SK-N-MC (cell line): ENCODE measurements at regions not wholly inside any gene's neighbourhood (a gene's known extent, or its start where the extent isn't known, plus 50 kb on each side); places are given as distances from the start of the nearest gene placed in this dataset.

Source experiments
- EZH2 ChIP-seq: fragments of 200-600 bp; sonication (generic); IDR thresholded peaks from one replicate; pipeline ENCODE4 v1.6.1; 2017; ENCODE audit warnings: antibody characterized with exemption
- FOXP2 ChIP-seq: optimal IDR thresholded peaks from 2 replicates; pipeline ENCODE3; 2011; ENCODE audit warnings: mild to moderate bottlenecking, moderate library complexity; ENCODE audit not compliant: insufficient read depth; ENCODE audit errors: extremely low read length, control extremely low read depth
- POLR2AphosphoS5 ChIP-seq: IDR thresholded peaks from 2 replicates; pipeline ENCODE4 v1.6.1; 2012; ENCODE audit warnings: mild to moderate bottlenecking, low read depth, low read length, borderline replicate concordance

DNA sequence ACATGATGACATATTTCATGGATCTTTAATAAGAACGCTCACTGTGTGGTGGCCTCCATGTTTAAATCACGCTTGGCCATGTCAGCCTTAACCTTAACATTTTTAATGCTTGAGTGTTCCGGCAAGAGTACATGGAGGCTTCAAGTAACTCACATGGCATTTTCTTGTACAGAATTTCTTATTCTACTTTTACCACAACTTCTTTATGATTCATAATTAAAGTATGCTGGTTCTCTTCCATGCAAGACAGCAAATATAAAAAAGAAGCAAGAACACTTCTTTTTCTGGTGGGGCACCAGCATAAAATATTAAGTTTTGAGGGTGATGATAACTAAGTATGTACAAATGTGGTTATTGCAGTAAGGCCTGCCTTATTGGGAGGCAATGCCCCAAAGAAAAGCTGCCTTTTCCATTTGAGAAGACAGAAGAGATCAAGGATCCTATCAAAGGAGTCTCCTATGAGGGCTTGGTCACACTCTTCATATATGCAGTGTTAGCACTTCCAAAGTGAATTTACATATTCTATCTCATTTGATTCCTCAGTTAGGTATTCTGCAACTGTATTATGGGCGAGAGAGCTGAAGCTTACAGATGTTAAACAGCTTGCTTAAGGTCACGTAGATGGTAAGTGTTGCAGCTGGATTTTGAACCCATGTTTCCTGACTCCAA lies 382.7 kb upstream of the MEF2C start:
- no peak for TF ChIP-seq POLR2AphosphoS5
- no peak for TF ChIP-seq EZH2
- no peak for TF ChIP-seq FOXP2
